ENCODE measurements at regions not wholly inside any gene's neighbourhood (a gene's known extent, or its start where the extent isn't known, plus 50 kb on each side); places are given as distances from the start of the nearest gene placed in this dataset.
"Not testable (repeated sequence)": the region's sequence is repeated elsewhere in the genome, so short reads cannot be mapped to it uniquely, and the experiment has no call there.

DNA sequence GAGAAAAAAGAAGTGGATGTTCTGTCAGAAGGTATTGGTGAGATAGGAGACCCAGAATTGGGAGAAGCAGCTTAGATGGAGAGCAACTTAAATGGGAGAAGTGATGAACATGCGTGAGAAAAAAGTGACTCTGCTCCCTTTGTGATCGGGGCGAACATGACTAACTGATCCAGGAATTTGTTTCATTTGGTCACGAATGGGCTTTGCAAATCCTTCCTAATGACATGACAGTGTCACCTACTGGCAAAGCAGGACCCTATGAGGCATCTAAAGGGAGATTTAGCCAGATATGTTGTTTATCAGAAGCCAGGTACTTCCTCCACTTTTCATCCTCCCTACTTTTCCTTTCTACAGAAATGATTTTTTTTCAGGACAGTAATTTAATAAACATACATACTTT lies 787.4 kb upstream of the RGMB start:
- Histone ChIP-seq H3K4me1 (no peaks in the 10 kb centered on the region), H3K36me3 (no peaks in the 10 kb centered on the region), H3K27me3 (no peaks in the 10 kb centered on the region), H3K4me3 (no peak overlapping the region), H3K27ac (no peak overlapping the region), H3K9me3 (no peaks in the 10 kb centered on the region)
- DNase-seq = no peak
- intact Hi-C loops (cut with DNase I; ENCODE audit: low total_unique reads) = no loop called here
- TF ChIP-seq, protein P1, sequence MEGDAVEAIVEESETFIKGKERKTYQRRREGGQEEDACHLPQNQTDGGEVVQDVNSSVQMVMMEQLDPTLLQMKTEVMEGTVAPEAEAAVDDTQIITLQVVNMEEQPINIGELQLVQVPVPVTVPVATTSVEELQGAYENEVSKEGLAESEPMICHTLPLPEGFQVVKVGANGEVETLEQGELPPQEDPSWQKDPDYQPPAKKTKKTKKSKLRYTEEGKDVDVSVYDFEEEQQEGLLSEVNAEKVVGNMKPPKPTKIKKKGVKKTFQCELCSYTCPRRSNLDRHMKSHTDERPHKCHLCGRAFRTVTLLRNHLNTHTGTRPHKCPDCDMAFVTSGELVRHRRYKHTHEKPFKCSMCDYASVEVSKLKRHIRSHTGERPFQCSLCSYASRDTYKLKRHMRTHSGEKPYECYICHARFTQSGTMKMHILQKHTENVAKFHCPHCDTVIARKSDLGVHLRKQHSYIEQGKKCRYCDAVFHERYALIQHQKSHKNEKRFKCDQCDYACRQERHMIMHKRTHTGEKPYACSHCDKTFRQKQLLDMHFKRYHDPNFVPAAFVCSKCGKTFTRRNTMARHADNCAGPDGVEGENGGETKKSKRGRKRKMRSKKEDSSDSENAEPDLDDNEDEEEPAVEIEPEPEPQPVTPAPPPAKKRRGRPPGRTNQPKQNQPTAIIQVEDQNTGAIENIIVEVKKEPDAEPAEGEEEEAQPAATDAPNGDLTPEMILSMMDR (IDR thresholded peaks at IDR 0.05) = no peak
- TF ChIP-seq POLR2A (IDR thresholded peaks at IDR 0.05) = no peak

DNA sequence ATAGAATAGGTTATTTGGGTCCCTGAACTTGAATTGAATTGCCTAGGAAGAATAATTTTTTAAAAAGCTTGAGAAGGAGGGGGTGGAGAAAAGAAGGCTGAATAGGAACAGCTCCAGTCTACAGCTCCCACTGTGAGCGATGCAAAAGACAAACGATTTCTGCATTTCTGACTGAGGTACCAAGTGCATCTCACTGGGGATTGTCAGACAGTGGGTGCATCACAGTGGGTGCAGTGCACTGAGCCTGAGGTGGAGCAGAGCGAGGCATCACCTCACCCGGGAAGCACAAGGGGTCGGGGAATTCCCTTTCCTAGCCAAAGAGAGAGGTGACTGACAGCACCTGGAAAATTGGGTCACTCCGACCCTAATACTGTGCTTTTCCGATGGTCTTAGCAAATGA lies 782.2 kb upstream of the RGMB start:
- H3K4me1 ChIP-seq = no peaks in the 10 kb centered on the region
- H3K36me3 ChIP-seq = no peaks in the 10 kb centered on the region
- TF ChIP-seq POLR2A (IDR thresholded peaks at IDR 0.05) = no peak
- TF ChIP-seq, protein P1 (IDR thresholded peaks at IDR 0.05) = no peak
- H3K27me3 ChIP-seq = no peaks in the 10 kb centered on the region
- intact Hi-C loops (cut with DNase I; ENCODE audit: low total_unique reads) = no loop called here
- no peak overlapping the region for H3K4me3 ChIP-seq
- no peak for DNase-seq
- no peaks in the 10 kb centered on the region for H3K9me3 ChIP-seq
- H3K27ac ChIP-seq = no peak overlapping the region

DNA sequence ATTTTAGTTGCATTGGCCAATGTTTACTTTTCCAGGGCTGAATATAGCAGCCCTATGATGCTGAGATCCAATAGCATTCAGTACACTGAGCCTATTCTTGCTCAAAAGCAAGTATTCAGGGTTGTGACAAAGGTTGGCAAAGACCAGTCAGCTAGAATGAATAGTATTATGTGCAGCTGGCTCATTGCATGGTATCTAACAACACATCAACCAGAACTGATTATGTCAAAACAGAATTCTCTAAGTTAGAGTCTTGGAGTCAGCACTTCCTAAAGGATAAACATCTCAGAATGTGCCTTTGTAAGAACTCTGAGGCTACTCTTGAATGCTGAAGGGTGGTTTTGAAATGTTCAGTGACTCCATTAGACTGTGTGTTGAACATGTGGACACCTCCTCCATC lies 774.5 kb upstream of the RGMB start:
- no peaks in the 10 kb centered on the region for H3K27me3 ChIP-seq
- H3K4me3 ChIP-seq = no peak overlapping the region
- H3K4me1 ChIP-seq = no peaks in the 10 kb centered on the region
- intact Hi-C loops (cut with DNase I; ENCODE audit: low total_unique reads) = no loop called here
- no peak for DNase-seq
- TF ChIP-seq, protein P1 (IDR thresholded peaks at IDR 0.05) = no peak
- no peak for TF ChIP-seq POLR2A (IDR thresholded peaks at IDR 0.05)
- H3K36me3 ChIP-seq = no peaks in the 10 kb centered on the region
- H3K9me3 ChIP-seq = no peaks in the 10 kb centered on the region
- H3K27ac ChIP-seq = no peak overlapping the region

DNA sequence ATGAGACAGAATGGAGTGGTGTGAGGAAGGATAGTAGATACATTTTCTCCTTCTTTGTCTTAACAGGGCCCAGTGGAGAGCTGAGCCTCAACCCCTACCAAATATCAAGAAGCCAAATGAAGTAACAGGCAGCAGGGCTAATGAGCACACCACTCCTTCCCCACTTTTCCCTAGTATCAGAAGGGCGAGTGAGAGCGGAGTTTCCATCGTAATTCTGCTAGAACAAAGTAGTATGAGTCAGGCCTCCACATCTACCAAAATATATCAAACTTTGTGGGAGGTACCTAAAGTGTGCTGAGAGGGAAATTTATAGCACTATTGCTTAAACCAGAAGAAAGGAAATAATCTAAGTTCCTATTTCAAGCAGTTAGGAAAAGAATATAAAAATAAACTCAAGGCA lies 769.0 kb upstream of the RGMB start:
- Histone ChIP-seq H3K4me1 (no peaks in the 10 kb centered on the region), H3K27ac (no peak overlapping the region), H3K27me3 (no peaks in the 10 kb centered on the region), H3K4me3 (no peak overlapping the region), H3K36me3 (no peaks in the 10 kb centered on the region), H3K9me3 (no peaks in the 10 kb centered on the region)
- intact Hi-C loops (cut with DNase I; ENCODE audit: low total_unique reads) = no loop called here
- no peak for TF ChIP-seq POLR2A (IDR thresholded peaks at IDR 0.05)
- TF ChIP-seq, protein P1 (IDR thresholded peaks at IDR 0.05) = no peak
- DNase-seq = no peak

DNA sequence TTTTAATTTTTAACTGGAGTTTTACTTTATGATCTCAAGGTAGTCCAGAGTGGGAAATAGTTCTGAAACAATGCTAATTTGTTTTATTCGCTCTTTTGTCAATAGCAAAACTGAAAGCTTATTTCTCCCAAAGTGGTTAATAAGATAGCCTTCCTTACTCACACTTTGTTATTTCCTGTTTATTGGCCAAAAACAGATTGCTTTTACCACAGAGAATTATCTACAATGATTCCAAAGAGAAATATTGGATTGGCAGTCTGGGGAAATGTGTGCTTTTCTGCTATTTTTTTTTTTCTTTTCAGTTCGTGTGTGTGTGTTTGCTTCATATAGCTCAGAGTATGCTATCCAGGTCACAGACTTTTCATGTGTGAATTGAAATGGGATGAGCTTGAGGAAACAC lies 756.7 kb upstream of the RGMB start:
- H3K27me3 ChIP-seq = no peaks in the 10 kb centered on the region
- H3K36me3 ChIP-seq = no peaks in the 10 kb centered on the region
- intact Hi-C loops (cut with DNase I; ENCODE audit: low total_unique reads) = no loop called here
- H3K27ac ChIP-seq = no peak overlapping the region
- TF ChIP-seq, protein P1 (IDR thresholded peaks at IDR 0.05) = no peak
- TF ChIP-seq POLR2A (IDR thresholded peaks at IDR 0.05) = no peak
- H3K4me3 ChIP-seq = no peak overlapping the region
- H3K4me1 ChIP-seq = no peaks in the 10 kb centered on the region
- DNase-seq = no peak
- no peaks in the 10 kb centered on the region for H3K9me3 ChIP-seq

DNA sequence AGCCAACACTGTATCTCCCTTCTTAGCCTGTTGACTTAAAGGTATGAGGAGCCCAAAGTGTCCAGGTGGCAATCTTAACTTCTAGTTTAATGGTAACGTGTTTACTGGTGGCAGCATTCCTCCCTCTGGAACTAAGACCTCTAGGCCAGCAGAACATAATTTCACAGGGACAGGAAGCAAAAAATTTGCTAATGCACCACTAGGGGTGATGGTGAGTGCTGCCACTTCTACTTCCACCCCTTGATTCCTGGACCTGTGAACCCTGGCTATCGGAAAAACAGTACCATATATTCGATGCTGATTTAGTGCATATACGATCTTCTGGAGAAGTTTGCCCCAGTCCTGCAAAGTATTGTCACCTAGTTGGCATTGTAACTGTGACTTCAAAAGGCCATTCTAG lies 743.2 kb upstream of the RGMB start:
- H3K27ac ChIP-seq; H3K9me3 ChIP-seq; H3K4me3 ChIP-seq; H3K4me1 ChIP-seq; intact Hi-C loops (cut with DNase I; ENCODE audit: low total_unique reads); H3K27me3 ChIP-seq; DNase-seq; H3K36me3 ChIP-seq: not testable (repeated sequence)

DNA sequence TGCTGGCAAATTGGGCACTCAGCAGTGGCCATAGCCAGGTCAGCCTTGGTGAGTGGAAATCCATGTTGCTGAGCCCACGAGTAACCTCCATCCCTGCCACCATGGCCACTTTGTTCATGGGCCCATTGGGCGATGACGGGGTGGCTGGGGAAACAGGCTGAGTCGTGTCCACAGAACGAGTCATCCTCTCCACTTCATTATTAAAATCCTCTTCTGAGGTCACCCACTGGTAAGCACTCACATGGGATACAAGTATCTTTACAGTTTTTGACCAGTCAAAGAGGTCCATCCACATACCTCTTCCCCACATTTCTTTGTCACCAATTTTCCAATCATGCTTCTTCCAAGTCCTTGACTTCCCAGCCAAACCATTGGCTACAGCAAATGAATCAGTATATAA lies 742.4 kb upstream of the RGMB start:
- DNase-seq; H3K4me3 ChIP-seq; intact Hi-C loops (cut with DNase I; ENCODE audit: low total_unique reads); H3K4me1 ChIP-seq; H3K27me3 ChIP-seq; H3K27ac ChIP-seq; H3K36me3 ChIP-seq; H3K9me3 ChIP-seq: not testable (repeated sequence)

Measured in uterus (tissue), 3 donors.